ENCODE measurements at regions not wholly inside any gene's neighbourhood (a gene's known extent, or its start where the extent isn't known, plus 50 kb on each side); places are given as distances from the start of the nearest gene placed in this dataset.

DNA sequence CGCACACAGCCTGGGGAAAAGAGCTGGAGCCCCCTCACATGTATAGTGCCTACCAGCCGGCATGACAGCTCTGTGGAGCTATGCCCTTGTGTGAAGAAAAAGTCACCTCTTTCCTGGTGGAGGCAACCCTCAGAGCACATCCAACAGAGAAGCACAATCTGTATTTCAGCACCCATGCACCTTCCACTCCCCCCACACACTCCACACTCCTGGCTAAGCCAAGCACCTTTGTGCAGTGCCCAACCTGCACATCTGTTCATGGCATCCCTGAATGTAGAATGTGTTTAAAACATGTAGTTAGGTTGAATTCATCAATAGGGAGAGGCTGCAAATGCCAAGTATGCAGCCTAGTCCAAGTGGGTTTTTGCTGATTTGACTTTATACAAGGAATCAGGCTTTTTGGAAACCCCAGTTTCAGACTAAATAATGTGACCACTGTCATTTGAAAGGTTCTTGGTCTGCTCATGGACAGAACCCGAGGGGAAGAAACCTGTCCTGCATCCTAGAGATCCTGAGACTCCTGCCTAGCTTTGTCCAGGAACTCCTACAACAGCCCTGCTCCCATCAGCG, 197.1 kb downstream of the TOMM20 start:
- TF ChIP-seq, protein P1, sequence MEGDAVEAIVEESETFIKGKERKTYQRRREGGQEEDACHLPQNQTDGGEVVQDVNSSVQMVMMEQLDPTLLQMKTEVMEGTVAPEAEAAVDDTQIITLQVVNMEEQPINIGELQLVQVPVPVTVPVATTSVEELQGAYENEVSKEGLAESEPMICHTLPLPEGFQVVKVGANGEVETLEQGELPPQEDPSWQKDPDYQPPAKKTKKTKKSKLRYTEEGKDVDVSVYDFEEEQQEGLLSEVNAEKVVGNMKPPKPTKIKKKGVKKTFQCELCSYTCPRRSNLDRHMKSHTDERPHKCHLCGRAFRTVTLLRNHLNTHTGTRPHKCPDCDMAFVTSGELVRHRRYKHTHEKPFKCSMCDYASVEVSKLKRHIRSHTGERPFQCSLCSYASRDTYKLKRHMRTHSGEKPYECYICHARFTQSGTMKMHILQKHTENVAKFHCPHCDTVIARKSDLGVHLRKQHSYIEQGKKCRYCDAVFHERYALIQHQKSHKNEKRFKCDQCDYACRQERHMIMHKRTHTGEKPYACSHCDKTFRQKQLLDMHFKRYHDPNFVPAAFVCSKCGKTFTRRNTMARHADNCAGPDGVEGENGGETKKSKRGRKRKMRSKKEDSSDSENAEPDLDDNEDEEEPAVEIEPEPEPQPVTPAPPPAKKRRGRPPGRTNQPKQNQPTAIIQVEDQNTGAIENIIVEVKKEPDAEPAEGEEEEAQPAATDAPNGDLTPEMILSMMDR (IDR thresholded peaks at IDR 0.05): no peak
- TF ChIP-seq EZH2 (IDR thresholded peaks at IDR 0.05): no peak
- TF ChIP-seq EZH2phosphoT487 (IDR thresholded peaks at IDR 0.05): no peak

Data from neural progenitor cell (in vitro differentiated cells).